Neutrophil (primary cell): ENCODE measurements at regions not wholly inside any gene's neighbourhood (a gene's known extent, or its start where the extent isn't known, plus 50 kb on each side); places are given as distances from the start of the nearest gene placed in this dataset.

Experiments used
- H3K27ac ChIP-seq: fragments of 200-600 bp; sonication (generic); 2 replicates; pipeline ENCODE4 v1.5.1; 2016; ENCODE audit warnings: mild to moderate bottlenecking, moderate library complexity
- H3K27me3 ChIP-seq: fragments of 200-600 bp; sonication (generic); 2 replicates; pipeline ENCODE4 v1.6.0; 2016; ENCODE audit warnings: mild to moderate bottlenecking
- H3K36me3 ChIP-seq: fragments of 200-600 bp; sonication (generic); 2 replicates; pipeline ENCODE4 v1.5.1; 2017
- H3K4me1 ChIP-seq, 2 experiments: fragments of 200-600 bp in 1 of 2; sonication (generic) in 1 of 2; 1 replicate in 1 of 2; 2 replicates in 1 of 2; pipeline versions ENCODE4 v1.5.1 to v1.6.1; 2013 to 2016; ENCODE audit warnings: low read depth in 1 of 2, low read length in 1 of 2, mild to moderate bottlenecking in 1 of 2, moderate library complexity in 1 of 2; ENCODE audit not compliant: control insufficient read depth in 1 of 2, insufficient read depth in 1 of 2
- H3K4me3 ChIP-seq, 2 experiments: fragments of 200-600 bp in 1 of 2; sonication (generic) in 1 of 2; 1 replicate in 1 of 2; 2 replicates in 1 of 2; pipeline ENCODE4 v1.5.1; 2013 to 2016; ENCODE audit warnings: low read depth in 1 of 2, low read length in 1 of 2, mild to moderate bottlenecking in 1 of 2, moderate library complexity in 1 of 2
- H3K9me3 ChIP-seq: fragments of 200-600 bp; sonication (generic); 2 replicates; pipeline ENCODE4 v1.5.1; 2016
- CTCF ChIP-seq: fragments of 200-600 bp; sonication (generic); IDR thresholded peaks from 2 replicates; pipeline ENCODE4 v1.5.1; 2016; ENCODE audit warnings: antibody characterized with exemption

- Histone ChIP-seq H3K27ac (no peak overlapping the region), H3K9me3 (no peaks in the 10 kb centered on the region), H3K4me3 (no peak overlapping the region), H3K27me3 (no peaks in the 10 kb centered on the region), H3K36me3 (no peaks in the 10 kb centered on the region), H3K4me1 (no peaks in the 10 kb centered on the region)
- TF ChIP-seq CTCF = no peak
Measured at GRCh38 chr2:16106619-16107018, 166.3 kb downstream of the MYCN start.

- H3K36me3 ChIP-seq = no peaks in the 10 kb centered on the region
Measured at GRCh38 chr2:16105669-16106281, 165.4 kb downstream of the MYCN start.

GRCh38 chr2:16104949-16105668 is 164.8 kb downstream of the MYCN start:
- no peaks in the 10 kb centered on the region for H3K9me3 ChIP-seq
- no peak overlapping the region for H3K27ac ChIP-seq
- H3K27me3 ChIP-seq = no peaks in the 10 kb centered on the region
- no peak for TF ChIP-seq CTCF
- H3K4me3 ChIP-seq = no peak overlapping the region
- H3K36me3 ChIP-seq = no peaks in the 10 kb centered on the region
- H3K4me1 ChIP-seq = no peaks in the 10 kb centered on the region

More at GRCh38 chr2:16105669-16106281, 165.4 kb downstream of the MYCN start:
- H3K9me3 ChIP-seq = no peaks in the 10 kb centered on the region
- TF ChIP-seq CTCF = no peak
- H3K27me3 ChIP-seq = no peaks in the 10 kb centered on the region
- no peak overlapping the region for H3K27ac ChIP-seq
- no peaks in the 10 kb centered on the region for H3K4me1 ChIP-seq
- H3K4me3 ChIP-seq = no peak overlapping the region

GRCh38 chr2:16104315-16104948 is 164.1 kb downstream of the MYCN start:
- no peak for TF ChIP-seq CTCF
- Histone ChIP-seq H3K4me1 (no peaks in the 10 kb centered on the region), H3K36me3 (no peaks in the 10 kb centered on the region), H3K27me3 (no peaks in the 10 kb centered on the region), H3K9me3 (no peaks in the 10 kb centered on the region), H3K4me3 (no peak overlapping the region), H3K27ac (no peak overlapping the region)

GRCh38 chr2:16103614-16104314 is 163.4 kb downstream of the MYCN start:
- Histone ChIP-seq H3K27me3 (no peaks in the 10 kb centered on the region), H3K27ac (no peak overlapping the region), H3K36me3 (no peaks in the 10 kb centered on the region), H3K4me1 (no peaks in the 10 kb centered on the region), H3K9me3 (no peaks in the 10 kb centered on the region), H3K4me3 (no peak overlapping the region)
- no peak for TF ChIP-seq CTCF
